ENCODE measurements at regions not wholly inside any gene's neighbourhood (a gene's known extent, or its start where the extent isn't known, plus 50 kb on each side); places are given as distances from the start of the nearest gene placed in this dataset.

DNA sequence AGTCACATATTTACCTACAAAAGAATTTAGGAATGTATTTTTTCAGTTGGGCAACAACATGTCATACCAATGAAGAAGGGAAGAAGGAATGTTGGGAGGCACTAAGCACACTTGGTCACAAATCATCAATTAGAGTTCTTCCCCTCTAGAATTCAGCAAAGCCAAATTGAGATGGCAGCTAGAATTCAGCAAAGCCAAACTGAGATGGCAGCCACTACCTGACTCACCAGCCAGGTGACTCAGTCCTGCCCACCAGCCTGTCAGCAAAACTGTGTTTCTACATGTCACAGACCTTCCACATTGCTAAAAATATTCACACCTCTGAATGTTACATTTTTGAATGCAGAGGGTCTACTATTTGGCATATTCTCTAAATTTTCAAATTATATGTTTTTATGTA lies 63.2 kb upstream of the NOCT start:
- no TSS peak for BruUV-seq (replicated peaks)
- TF ChIP-seq BHLHE40 (IDR thresholded peaks at IDR 0.05; ENCODE audit: low read depth, low read length): no peak
- peak; percentile 37; the same call in 1 of the 2 replicates for TF ChIP-seq MAFK (IDR thresholded peaks at IDR 0.05; ENCODE audit: low read depth, low read length)
- Histone ChIP-seq H3K18ac (ENCODE audit: low read depth, low read length) (no peak overlapping the region), H2BK5ac (ENCODE audit: low read depth, low read length, poor library complexity, severe bottlenecking) (no peak overlapping the region), H4K8ac (ENCODE audit: low read depth in 2 of 2, low read length in 2 of 2) (no peak overlapping the region), H2BK15ac (ENCODE audit: low read depth, low read length) (no peak overlapping the region), H4K5ac (ENCODE audit: low read depth, low read length) (no peak overlapping the region), H3K4me2 (ENCODE audit: low read depth, low read length) (no peak overlapping the region), H3K56ac (ENCODE audit: extremely low read depth, insufficient read depth, low read length) (no peak overlapping the region), H3K14ac (replicated peaks; ENCODE audit: low read depth, low read length) (no peak overlapping the region), H3K36me3 (ENCODE audit: control insufficient read depth, insufficient read depth, low read length) (no peaks in the 10 kb centered on the region), H3K27me3 (ENCODE audit: control insufficient read depth, insufficient read depth, low read length) (no peaks in the 10 kb centered on the region; the same call in 1 of the 2 replicates), H2BK120ac (ENCODE audit: low read depth, low read length) (no peak overlapping the region), H3K9me1 (ENCODE audit: insufficient read depth, low read length) (0 out of 2 replicates have a peak, but pooled peaks cover 2% of the 10 kb centered on the region), H3K4ac (ENCODE audit: low read depth, low read length) (no peak overlapping the region), H2AK5ac (ENCODE audit: low read depth, low read length) (no peak overlapping the region), H2AK9ac (replicated peaks; ENCODE audit: low read depth, low read length, poor library complexity) (no peak overlapping the region), H2BK20ac (ENCODE audit: low read depth, low read length) (no peak overlapping the region), H4K20me1 (ENCODE audit: insufficient read depth, low read length) (no peaks in the 10 kb centered on the region), H4K91ac (ENCODE audit: insufficient read depth, low read depth, low read length) (no peak overlapping the region), H3K4me3 (ENCODE audit: insufficient read depth, low read depth, low read length) (no peak overlapping the region), H3K79me1 (ENCODE audit: low read depth in 1 of 2, low read length in 2 of 2) (no peaks in the 10 kb centered on the region), H3K27ac (ENCODE audit: insufficient read depth, low read length) (no peak overlapping the region), H3K9me3 (ENCODE audit: control insufficient read depth, insufficient read depth, low read length) (no peaks in the 10 kb centered on the region), H2AFZ (replicated peaks; ENCODE audit: low read length, poor library complexity) (no peak overlapping the region), H3K4me1 (ENCODE audit: control insufficient read depth, insufficient read depth, low read length) (peaks cover 4% of the 10 kb centered on the region; the same call in 1 of the 2 replicates), H3K23ac (ENCODE audit: low read depth, low read length) (no peak overlapping the region; the same call in 1 of the 2 replicates), H3K9ac (ENCODE audit: low read depth, low read length) (no peak overlapping the region)
- intact Hi-C loops (cut with micrococcal nuclease) (no loop called here), in situ Hi-C loops (cut with MboI; ENCODE audit: low sequenced_read_pairs) (no loop called here), dilution Hi-C loops (cut with HindIII; ENCODE audit: low sequenced_read_pairs, unreplicated experiment) (no loop called here)
- ChIA-PET POLR2A (ENCODE audit: unreplicated experiment) (no interaction called here), CTCF (no interaction called here)
- ATAC-seq (ENCODE audit: low read depth) (no peak), DNase-seq (peak; percentile 23)
